GM21390 (cell line): ENCODE measurements at regions not wholly inside any gene's neighbourhood (a gene's known extent, or its start where the extent isn't known, plus 50 kb on each side); places are given as distances from the start of the nearest gene placed in this dataset.

ENCODE experiments used
- ATAC-seq: cut with Tn5 transposase; IDR thresholded peaks from one replicate; pipeline ENCODE4 v1.9.1; 2021; ENCODE audit not compliant: unreplicated experiment

- no peak for ATAC-seq
Observed at GRCh38 chr15:37824717-37825382, 109.6 kb upstream of the TMCO5A start.

GRCh38 chr15:37837276-37837675 lies 97.2 kb upstream of the TMCO5A start:
- ATAC-seq: no peak

DNA sequence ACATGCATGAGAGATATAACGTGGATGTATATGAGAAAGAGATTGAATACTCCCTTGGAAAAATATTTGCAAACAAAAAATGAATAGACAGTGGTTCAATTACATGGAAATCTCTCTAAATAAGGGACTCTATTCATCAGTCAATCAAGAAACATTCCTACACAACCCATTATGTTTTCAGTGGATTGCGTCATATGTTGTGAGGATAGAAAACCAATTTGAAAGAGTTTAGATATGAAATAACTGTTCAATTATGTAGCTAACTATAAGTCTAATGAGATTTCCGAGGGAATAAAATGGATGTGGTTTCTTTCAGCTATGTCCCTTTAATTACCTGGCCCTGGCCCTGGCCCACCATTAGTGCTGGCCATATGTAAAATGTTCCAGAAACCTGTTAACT lies 86.7 kb upstream of the TMCO5A start:
- no peak for ATAC-seq

DNA sequence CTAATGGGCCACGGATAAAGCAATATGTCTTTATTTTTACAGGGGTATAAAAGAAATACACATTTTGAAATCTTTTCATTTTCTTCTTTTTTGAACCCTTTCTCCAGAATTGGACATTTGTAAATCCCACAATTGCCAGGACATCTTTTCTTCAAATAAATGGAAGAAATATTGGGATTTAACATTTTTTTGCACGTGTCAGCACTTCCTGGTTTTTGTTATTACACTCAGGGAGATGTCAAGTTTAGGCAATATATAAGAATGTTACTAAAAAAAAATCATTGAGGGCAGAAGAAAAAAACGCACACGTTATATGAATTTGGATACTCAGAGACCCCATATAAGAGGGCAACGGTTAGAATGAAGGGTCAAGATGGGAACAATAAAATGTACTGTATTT lies 78.3 kb upstream of the TMCO5A start:
- ATAC-seq: no peak

DNA sequence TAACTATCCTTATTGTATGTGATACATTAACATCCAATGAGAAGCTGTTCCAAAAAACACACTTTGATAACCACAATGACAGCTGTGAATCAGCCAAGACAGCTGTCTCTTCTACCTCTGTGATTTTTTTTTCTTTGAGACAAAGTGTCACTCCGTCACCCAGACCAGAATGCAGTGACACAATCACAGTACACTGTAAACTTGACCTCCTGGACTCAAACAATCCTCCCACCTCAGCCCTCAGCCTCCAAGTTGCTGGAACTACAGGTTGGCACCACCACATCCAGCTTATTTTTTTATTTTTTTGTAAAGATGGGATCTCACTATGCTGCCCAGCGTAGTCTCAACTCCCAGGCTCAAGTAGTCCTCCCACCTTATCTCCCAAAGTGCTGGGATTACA lies 73.5 kb upstream of the TMCO5A start:
- ATAC-seq: no peak

DNA sequence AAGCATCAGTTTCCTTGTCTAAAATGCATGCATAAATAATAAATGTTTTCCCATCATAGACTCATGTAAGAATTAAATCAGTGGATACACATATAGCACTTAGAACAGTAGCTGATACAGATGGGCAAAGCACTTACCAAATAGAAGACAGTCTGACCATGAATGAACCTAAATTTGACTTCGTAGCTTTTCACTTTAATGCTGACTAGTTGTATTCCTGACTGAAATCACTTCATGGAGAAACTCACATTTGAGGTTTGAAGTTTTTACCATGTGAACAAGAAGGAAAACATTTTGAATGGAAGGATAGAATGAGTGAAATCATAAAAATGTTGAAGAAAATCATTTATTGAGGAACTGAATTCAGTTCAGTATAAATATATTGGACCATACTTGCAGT lies 68.8 kb upstream of the TMCO5A start:
- no peak for ATAC-seq

DNA sequence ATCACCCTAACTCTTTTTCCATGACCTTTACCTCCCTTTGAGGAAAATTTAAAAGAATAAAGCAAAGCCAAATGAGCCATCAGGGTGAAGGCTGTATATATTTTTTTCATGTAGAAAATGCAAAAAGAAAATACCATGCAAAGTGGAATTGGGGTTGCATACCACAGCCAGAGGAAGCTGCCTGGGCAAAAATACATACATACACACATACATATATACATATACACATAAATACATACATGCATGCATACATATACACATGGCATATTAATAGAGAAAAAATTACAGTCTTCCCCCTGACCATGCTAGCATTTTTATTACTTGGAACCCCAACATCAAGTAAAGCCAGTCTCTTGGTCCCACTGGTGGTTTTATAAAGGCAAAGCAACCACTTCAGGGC lies 63.7 kb upstream of the TMCO5A start:
- ATAC-seq: no peak

DNA sequence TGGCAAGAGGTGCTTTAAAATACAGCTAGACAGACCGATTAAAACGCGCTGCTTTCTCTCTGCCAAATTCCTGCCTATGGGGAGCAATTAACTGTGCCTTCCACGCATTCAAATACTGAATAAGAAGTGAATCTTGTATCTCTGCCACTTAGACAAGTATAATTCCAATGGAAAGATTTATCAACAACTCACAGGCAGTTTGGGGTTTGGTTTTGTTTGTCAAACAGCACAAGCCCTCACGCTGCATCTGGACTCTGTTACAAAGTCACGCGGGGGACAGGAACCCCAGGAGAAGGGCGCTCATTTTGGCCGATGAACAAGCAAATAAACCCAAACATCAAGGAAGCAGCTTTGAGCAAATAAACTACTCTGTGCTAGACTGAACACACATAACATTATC lies 61.8 kb upstream of the TMCO5A start:
- ATAC-seq: no peak

DNA sequence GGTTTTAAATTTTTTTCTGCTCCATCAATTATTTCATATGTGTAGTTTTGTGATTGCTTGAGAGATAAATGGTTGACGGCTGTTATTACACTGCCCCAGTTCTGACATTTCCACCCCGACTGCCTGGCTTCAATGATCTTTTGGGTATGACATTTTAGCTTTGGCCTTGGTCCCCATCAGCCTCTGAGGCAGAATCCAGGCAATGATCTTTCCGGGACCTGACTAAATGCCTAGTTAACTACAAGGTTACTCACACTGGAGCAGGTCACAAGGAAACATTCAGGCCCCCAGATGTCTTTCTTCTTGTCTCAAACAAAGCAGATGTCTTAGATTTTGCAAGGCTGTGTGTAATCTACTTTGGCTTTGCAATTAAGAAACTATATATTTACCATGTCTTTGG lies 61.1 kb upstream of the TMCO5A start:
- no peak for ATAC-seq

DNA sequence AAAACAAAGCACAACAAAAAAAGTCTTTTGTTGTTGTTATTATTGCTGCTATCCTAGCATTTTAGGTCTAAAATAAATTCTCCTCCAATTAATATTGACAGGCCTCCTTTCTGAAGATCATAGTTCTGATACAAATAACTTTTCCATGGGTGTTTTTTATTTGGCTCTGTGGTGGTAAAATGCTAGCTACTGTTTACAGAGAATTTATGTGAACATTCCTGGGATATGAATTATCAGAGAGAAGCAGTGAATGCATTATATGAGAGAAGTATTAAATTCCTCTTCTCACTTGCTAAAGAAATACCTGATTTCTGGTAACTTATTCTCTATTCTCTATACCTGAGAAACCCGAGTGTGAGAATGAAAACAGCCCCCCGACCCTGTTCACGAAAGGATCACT lies 57.5 kb upstream of the TMCO5A start:
- no peak for ATAC-seq

GRCh38 chr15:37877851-37878741 lies 56.3 kb upstream of the TMCO5A start:
- ATAC-seq: no peak

- ATAC-seq: no peak
Observed at GRCh38 chr15:37880009-37880834, 54.2 kb upstream of the TMCO5A start.

DNA sequence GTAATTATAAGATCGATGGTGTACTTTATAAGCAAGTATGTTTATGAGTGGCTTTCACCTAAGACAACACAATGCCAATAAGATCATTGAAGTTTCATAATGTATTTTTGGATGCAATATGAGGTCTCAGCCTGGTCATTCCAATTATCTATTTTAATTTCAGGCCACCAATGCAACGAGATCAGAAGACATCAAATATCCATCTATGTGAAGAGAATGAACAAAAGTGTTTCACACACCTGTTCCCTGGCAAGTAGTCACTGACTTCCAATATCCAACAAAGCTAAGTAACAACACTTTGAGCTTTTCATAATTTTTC lies 53.6 kb upstream of the TMCO5A start:
- ATAC-seq: no peak

- no peak for ATAC-seq
Observed at GRCh38 chr15:37881237-37882013, 53.0 kb upstream of the TMCO5A start.

- no peak for ATAC-seq
Observed at GRCh38 chr15:37882640-37883039, 51.8 kb upstream of the TMCO5A start.
